ENCODE measurements at regions not wholly inside any gene's neighbourhood (a gene's known extent, or its start where the extent isn't known, plus 50 kb on each side); places are given as distances from the start of the nearest gene placed in this dataset.

GRCh38 chr18:67290421-67290820 is 226.1 kb downstream of the DSEL start:
- no peak for DNase-seq (ENCODE audit: low read depth in 3 of 3)

DNA sequence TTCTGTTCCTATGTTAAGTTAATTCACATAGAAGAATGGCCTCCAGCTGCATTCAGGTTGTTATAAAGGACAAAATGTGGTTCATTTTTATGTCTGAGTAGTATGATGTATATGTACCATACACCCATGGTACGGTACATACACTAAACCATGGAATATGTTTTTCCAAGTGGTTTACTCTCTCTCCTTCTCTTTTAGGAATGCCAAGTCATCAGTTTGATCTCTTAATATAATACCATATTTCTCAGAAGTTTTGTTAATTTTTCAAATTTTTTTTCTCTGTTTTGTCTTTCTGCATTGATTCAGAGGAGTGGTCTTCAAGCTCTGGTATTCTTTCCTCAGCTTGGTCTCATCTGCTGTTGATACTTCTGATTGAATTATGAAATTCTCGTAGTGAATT is 230.9 kb downstream of the DSEL start:
- no peak for DNase-seq (ENCODE audit: low read depth in 3 of 3)

DNA sequence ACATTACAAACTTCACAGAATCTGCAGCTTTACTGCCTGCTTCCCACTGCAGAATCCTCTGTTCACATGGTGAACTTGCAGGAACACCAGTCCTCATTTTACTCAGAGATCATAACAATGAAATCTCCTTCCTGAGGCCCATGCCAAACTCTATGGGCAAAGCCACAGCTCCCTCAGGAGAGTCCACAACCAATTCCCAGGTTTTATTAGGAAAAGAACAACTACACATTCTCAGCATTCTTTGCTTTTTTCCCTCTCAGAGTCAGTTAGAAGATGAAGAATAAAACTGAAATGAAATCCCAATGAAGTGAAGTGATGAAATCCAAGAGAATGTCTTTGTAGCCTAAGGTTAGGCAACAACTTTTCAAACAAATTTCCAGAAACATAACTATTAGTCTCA is 233.7 kb downstream of the DSEL start:
- no peak for DNase-seq (ENCODE audit: low read depth in 3 of 3)

GRCh38 chr18:67281746-67282145 is 234.8 kb downstream of the DSEL start:
- DNase-seq (ENCODE audit: low read depth in 3 of 3) = no peak

- DNase-seq (ENCODE audit: low read depth in 3 of 3) = no peak
Observed at GRCh38 chr18:67280486-67281242, 235.9 kb downstream of the DSEL start.

- DNase-seq (ENCODE audit: low read depth in 3 of 3) = no peak
Observed at GRCh38 chr18:67279988-67280387, 236.5 kb downstream of the DSEL start.

- no peak for DNase-seq (ENCODE audit: low read depth in 3 of 3)
Observed at GRCh38 chr18:67278984-67279383, 237.5 kb downstream of the DSEL start.

DNA sequence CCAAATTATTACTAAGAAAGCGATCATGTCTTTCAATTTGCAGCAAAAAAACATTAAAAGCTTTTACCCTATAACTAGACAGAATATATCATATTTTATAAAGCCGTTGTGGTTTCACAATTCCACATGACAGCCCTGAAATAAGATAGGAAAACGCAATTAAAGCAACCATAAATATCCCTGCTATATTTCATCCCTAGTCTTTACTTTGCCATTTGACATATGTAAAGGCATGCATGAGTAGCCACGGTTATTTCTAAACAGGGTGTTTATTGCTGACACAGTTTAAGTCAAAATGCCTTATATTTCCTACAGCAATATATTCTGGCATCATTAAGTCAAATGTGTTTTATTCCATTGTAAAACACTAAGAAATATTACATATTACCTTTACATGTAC is 239.9 kb downstream of the DSEL start:
- no peak for DNase-seq (ENCODE audit: low read depth in 3 of 3)

GRCh38 chr18:67273288-67273687 is 243.2 kb downstream of the DSEL start:
- DNase-seq (ENCODE audit: low read depth in 3 of 3) = no peak

GRCh38 chr18:67269206-67269605 is 247.3 kb downstream of the DSEL start:
- no peak for DNase-seq (ENCODE audit: low read depth in 3 of 3)

DNA sequence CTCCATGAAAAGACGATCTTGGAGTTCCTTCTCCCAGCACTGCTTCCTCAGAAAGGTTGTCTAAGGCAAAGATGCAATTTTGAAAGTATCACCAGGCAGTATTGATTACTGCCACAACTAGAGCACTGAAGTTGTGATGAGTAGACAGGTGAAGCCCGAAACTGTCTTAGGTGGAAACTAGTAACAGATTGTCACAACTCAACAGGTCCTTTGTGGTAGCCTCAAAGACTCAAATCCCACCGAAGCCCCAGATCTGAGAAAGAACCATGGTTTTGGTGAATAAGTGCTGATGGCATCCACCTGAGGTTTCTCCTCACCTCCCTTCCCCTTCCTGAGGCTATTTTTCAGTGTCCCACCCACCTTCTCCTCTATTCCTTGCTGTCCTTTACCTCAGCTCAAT is 248.0 kb downstream of the DSEL start:
- DNase-seq (ENCODE audit: low read depth in 3 of 3) = no peak

DNA sequence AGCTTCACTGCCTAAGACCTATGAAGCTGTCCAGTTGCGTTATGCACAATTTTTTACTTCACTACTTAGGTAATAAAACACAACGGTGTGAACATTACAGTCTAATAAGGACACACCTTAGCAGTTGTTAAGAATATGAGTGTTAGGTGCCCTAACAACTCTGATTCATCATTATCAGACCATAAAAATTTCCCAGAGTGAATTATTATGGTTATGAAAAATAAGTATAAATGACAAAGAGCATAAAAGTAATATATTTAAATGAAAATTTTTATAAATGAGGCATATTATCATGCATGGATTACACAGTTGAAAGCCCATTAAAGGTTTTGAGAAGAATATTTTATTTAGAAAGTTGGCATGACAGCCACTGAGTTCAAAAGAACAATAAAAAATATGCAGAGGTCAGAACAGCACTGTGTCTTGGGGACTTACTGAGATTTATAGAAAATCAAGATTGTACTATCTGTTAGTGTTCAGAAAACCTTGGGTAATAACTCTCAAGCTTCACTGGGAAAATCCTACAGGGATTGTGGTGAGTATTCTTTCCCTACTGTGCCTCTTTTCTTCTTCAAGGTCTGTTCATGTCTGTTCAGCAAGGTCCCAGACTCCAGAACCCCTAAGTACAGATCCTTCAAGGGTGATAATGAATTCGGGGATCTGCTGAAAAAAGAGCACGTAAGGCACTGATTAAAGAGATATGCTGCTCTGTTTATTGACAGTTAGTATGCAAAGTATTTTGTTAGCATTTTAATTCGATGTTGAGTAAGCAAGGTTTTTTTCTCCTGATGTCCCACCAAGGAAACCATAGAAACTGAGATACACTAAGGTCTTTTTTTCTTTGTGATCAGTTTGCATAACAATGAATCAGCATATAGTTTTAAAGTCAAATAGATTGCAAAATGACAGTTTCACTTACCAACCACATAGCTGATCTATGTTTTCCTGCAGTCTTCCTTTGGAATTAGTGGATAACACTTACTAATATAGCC is 250.0 kb downstream of the DSEL start:
- no peak for DNase-seq (ENCODE audit: low read depth in 3 of 3)

- no peak for DNase-seq (ENCODE audit: low read depth in 3 of 3)
Observed at GRCh38 chr18:67265464-67266245, 250.9 kb downstream of the DSEL start.

GRCh38 chr18:67261931-67262552 is 254.5 kb downstream of the DSEL start:
- DNase-seq (ENCODE audit: low read depth in 3 of 3) = no peak

DNA sequence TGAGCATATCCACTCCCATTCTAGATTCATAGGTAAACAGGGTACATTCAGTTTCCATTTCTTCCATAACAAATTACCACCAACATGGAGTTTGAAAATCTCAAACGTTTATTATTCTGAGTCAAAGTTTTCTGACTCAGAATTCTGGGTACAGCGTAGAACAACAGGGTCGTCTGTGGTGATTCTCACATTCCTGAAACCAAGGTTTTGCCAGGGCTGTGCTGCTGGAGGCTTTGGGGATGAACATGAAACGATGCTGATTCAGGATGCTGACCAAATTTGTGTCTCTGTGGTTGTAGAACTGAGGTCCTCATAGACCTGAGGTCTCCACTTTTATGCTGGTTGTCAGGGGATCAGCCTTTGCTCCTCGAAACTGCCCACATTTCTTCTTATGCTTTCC is 255.7 kb downstream of the DSEL start:
- DNase-seq (ENCODE audit: low read depth in 3 of 3) = no peak

- DNase-seq (ENCODE audit: low read depth in 3 of 3) = no peak
Observed at GRCh38 chr18:67250776-67251424, 265.6 kb downstream of the DSEL start.

DNA sequence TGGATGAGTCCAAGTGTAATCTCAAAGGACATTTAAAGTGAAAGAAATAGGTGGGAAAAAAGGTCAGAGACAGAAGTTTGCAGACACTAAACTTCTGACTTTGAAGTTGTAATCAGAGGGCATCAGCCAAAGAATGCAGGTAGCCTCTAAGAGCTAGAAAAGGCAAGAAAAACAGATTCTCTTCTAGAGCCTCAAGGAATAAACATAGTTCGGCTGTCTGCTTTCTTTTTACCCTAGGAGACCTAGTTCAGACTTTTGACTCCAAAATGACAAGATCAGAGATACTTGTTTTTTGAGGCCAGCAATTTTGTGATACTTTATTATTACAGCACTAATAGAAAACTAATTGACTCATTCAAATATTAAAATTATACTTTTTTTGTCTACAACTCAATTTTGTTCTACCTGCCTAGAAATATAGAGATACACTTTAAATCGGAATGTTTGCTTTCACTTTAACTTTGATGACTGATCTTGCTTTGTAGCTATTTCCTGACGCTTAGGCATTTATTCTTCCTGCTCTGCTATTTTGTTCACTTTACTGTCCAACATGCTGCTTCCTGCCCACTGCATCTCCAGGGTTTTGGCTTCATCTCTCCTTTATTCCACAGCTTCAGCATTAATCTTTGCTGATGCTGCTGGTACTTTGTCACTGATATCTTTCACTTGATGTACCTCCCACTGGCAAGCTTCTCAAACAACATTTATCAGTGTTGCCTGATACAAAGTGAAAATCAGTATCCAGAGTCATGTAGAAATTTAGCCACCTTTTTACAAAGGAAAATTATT is 272.5 kb downstream of the DSEL start:
- no peak for DNase-seq (ENCODE audit: low read depth in 3 of 3)

- no peak for DNase-seq (ENCODE audit: low read depth in 3 of 3)
Observed at GRCh38 chr18:67242001-67242400, 274.5 kb downstream of the DSEL start.

DNA sequence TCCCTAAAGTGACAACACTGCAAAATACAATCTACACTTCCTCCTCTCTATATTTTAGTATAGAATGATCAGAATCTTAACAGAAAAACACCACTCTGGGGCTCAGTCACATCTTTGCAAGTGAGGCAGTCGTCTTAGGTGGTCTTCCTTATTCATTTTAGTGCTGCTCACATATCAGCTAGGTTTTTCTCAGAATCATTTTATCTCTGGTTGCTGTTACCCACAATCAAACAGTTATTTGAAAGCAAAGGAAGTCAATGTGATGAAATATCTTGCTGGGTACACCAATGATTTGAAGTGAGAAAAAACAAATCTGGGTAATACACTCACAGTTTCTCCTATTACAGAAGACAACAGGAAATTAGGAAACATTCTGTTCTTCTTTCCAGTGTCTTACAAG is 275.2 kb downstream of the DSEL start:
- no peak for DNase-seq (ENCODE audit: low read depth in 3 of 3)

GRCh38 chr18:67239826-67240225 is 276.7 kb downstream of the DSEL start:
- DNase-seq (ENCODE audit: low read depth in 3 of 3) = peak in 1 of 3 donors; percentile 3

Measured in stimulated activated CD4-positive, alpha-beta T cell treated with anti-CD3 and anti-CD28 coated beads, TNF-alpha, amount 100 ng/mL, for 48 hours (primary cell).